ENCODE measurements at regions not wholly inside any gene's neighbourhood (a gene's known extent, or its start where the extent isn't known, plus 50 kb on each side); places are given as distances from the start of the nearest gene placed in this dataset.

DNA sequence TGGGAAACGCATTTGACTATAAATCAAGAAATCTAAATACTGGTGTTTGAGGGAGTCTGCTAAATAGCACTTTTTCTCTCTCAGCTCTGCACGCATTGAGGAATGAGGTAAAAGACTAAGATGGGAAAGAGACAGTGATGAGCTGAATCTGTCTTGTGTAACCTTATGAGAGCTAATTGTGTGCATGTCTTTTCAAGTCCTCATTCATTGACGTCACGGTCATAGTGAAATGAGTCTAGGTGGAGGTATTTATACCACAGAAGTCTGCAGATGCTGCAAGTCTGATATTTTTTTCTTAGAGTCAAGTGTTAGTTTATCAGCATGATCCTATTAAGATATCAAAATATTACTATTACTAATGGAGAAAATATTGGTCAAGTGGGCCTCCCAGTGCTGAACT is 361.5 kb upstream of the HS3ST1 start:
- no peak overlapping the region for H3K4me3 ChIP-seq
- peaks cover 0 to 10% (median 0%) of the 10 kb centered on the region in 11 donors for H3K9me3 ChIP-seq
- H3K36me3 ChIP-seq: no peaks in the 10 kb centered on the region
- intact Hi-C loops (cut with DNase I): no loop called here
- ATAC-seq (no peak), DNase-seq (no peak)
- H3K4me1 ChIP-seq: no peaks in the 10 kb centered on the region
- no peaks in the 10 kb centered on the region for H3K27me3 ChIP-seq
- H3K27ac ChIP-seq: no peak overlapping the region
- WGBS, 2 donors: 94 to 96% methylated on average over 4 of the region's 4 CpGs
- TF ChIP-seq, protein P1, sequence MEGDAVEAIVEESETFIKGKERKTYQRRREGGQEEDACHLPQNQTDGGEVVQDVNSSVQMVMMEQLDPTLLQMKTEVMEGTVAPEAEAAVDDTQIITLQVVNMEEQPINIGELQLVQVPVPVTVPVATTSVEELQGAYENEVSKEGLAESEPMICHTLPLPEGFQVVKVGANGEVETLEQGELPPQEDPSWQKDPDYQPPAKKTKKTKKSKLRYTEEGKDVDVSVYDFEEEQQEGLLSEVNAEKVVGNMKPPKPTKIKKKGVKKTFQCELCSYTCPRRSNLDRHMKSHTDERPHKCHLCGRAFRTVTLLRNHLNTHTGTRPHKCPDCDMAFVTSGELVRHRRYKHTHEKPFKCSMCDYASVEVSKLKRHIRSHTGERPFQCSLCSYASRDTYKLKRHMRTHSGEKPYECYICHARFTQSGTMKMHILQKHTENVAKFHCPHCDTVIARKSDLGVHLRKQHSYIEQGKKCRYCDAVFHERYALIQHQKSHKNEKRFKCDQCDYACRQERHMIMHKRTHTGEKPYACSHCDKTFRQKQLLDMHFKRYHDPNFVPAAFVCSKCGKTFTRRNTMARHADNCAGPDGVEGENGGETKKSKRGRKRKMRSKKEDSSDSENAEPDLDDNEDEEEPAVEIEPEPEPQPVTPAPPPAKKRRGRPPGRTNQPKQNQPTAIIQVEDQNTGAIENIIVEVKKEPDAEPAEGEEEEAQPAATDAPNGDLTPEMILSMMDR (IDR thresholded peaks at IDR 0.05): no peak

DNA sequence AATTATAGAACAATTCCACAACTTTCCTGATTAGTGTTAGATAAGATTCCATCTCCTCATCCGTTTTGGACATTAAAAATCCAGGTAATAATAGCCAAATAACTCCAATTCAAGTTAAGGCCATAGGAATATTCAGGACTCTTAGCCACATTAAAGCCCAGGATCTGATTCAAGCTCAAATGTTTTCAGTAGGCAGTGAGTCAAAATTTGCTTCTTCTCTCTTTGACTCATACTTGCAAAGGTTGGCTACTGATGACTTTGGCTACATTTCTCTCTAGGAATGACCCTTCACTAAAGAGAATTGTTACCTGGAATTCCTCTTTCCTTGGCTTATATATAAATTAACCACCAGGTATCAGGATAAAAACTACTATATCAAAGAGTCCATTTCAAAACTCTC is 354.9 kb upstream of the HS3ST1 start:
- 48 to 62% methylated on average over 1 of the region's 1 CpG for WGBS, 2 donors

DNA sequence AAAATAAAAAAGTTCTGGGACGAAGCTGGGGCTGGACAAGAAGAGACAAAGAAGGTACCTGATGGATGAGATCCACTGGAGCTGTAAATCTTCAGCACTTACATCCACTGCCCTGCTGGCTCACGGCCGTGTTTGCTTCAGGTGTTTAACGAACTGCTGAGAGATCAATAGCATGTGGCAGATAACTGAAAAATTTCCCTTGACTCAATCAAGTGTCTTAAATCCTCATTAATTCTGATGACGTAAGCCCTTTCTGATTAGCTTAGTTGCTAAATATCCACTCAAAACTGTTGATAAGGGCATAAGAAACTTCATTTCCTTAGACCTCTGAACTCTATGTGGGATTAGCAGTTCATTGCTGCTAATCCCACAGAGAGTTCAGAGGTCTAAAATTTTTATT is 354.2 kb upstream of the HS3ST1 start:
- TF ChIP-seq, protein P1 (IDR thresholded peaks at IDR 0.05): no peak
- Histone ChIP-seq H3K36me3 (no peaks in the 10 kb centered on the region), H3K9me3 (no peaks in the 10 kb centered on the region), H3K27ac (no peak overlapping the region), H3K27me3 (no peaks in the 10 kb centered on the region), H3K4me3 (no peak overlapping the region), H3K4me1 (no peaks in the 10 kb centered on the region)
- ATAC-seq (no peak), DNase-seq (no peak)
- 60 to 68% methylated on average over 5 of the region's 5 CpGs for WGBS, 2 donors
- intact Hi-C loops (cut with DNase I): no loop called here

More for the DNA sequence above, 354.9 kb upstream of the HS3ST1 start:
- H3K36me3 ChIP-seq: no peaks in the 10 kb centered on the region
- ATAC-seq (no peak), DNase-seq (no peak)
- H3K4me3 ChIP-seq: no peak overlapping the region
- no peaks in the 10 kb centered on the region for H3K27me3 ChIP-seq
- H3K27ac ChIP-seq: no peak overlapping the region
- TF ChIP-seq, protein P1 (IDR thresholded peaks at IDR 0.05): no peak
- no peaks in the 10 kb centered on the region for H3K4me1 ChIP-seq
- no peaks in the 10 kb centered on the region for H3K9me3 ChIP-seq
- intact Hi-C loops (cut with DNase I): no loop called here

DNA sequence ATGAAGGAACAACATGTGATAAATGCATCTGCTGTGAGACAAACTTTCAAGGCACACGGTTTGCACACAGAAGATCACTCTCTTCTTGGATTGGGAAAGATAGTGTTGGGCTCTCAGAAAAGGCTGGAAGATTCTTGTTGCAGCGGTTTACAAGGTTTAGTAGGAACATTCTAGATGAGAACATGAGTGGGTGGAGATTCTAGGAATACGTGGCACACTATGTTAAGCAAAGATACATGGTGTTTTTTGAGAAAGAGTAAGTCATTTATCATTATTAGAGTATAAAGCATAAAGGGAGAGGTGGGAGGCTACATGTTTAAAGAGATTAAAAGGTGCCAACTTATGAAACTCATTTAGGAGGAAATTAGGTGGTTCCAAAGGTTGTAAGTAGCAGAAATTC is 348.8 kb upstream of the HS3ST1 start:
- TF ChIP-seq, protein P1 (IDR thresholded peaks at IDR 0.05): no peak
- Histone ChIP-seq H3K27me3 (no peaks in the 10 kb centered on the region), H3K4me1 (peaks cover 0 to 4% (median 0%) of the 10 kb centered on the region in 9 donors), H3K27ac (no peak overlapping the region), H3K36me3 (no peaks in the 10 kb centered on the region), H3K4me3 (no peak overlapping the region), H3K9me3 (no peaks in the 10 kb centered on the region)
- DNase-seq (no peak), ATAC-seq (no peak)
- 85 to 86% methylated on average over 3 of the region's 3 CpGs for WGBS, 2 donors
- intact Hi-C loops (cut with DNase I): loop anchor here in 1 of 10 donors (10.0 kb wide), 1 partner anchor 857 kb away; no protein-coding TSS in a partner anchor
